ENCODE measurements at regions not wholly inside any gene's neighbourhood (a gene's known extent, or its start where the extent isn't known, plus 50 kb on each side); places are given as distances from the start of the nearest gene placed in this dataset.

- DNase-seq (ENCODE audit: low read depth in 4 of 4, low spot score in 1 of 4): no peak
Measured at GRCh38 chr9:79185866-79186265, 385.9 kb upstream of the TLE4 start.

DNA sequence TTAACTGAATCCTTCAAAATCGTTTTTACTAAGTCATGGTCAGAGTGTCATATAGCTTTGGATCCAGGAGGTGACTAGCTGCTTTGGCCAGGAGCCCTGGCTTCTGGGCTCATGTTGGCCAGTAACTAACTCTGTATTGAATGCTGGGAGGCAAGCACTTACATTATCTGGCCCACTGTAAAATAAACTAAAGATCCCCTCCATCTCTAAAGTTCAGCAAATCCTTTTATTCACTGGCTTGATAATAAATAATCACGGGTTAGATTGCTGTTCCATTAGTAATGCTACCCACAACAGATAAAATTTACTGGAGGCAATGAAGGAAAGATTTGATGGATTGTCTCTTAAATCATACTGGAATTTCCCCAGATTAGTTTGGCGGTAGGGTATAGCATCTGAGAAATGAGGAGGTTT is 382.2 kb upstream of the TLE4 start:
- no peak for DNase-seq (ENCODE audit: low read depth in 4 of 4, low spot score in 1 of 4)

DNA sequence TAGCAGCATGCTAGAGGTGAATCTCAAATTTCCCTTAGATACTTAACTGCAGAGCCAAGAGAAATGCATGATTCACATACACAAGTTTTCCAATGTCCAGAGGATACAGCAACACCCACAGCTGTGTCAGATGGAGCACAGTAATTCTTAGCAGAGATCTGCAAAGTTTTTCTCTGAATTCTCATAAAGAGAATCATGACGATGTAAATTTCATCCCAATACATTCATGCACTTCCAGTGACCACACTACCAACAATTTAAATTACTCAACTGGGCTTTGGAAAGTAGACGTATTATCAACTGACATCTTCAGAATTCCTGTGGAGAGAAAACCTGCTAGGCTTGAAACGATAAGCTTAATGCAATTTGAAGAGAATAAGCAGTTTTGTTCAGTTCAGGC is 378.8 kb upstream of the TLE4 start:
- no peak for DNase-seq (ENCODE audit: low read depth in 4 of 4, low spot score in 1 of 4)

DNA sequence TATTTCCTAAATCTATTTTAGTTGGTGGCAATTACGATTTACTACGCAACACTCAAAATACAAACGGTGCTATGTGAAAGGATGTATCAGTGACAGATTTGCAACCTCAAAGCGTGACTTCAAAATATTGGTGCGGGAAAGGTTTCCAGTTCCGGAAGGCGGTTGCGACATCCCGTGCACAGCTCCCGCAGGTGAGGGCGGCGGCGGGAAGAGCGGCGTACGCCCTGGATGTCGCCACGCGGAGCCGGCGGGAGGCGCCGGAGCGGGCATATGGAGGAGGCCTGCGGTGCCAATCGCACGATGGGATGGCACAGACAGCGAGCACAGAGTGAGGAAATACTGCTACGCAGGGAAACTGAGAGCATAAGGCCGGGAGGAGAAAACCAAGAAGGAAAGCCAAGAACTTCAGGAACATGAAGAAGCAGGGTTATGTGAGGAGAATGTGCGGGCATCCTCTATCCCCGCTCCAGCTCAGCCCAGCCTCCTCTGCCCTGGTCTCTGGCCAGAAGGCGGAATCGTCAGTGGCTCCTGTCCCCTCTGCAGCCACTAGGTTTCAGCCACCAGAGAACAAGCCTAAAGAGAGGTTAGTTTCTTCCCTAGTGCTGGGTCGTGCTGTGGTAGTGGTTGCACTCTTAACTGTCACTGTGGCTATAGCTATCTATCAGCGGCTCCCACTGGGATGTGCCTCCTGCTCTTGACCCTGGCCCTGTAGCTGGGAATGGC is 378.1 kb upstream of the TLE4 start:
- no peak for DNase-seq (ENCODE audit: low read depth in 4 of 4, low spot score in 1 of 4)

DNA sequence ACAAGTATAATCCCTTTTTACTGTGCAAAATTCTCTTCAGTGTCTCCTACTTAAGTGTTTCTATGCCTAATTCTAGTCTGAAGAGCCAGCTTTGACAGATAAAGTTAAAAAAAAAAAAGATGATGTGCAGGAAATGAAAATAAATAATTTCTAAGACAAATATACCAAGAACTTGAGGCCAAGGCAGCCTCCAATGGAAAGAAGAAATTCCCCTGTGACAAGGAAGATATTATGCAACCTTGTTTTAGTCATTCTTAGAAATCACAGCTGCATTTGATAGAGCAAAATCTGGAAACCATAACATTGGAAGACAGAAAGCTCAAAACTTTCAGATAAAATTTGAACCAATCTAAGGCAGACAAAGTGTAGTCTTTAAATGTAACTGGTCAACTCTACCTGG is 375.9 kb upstream of the TLE4 start:
- DNase-seq (ENCODE audit: low read depth in 4 of 4, low spot score in 1 of 4): no peak

- DNase-seq (ENCODE audit: low read depth in 4 of 4, low spot score in 1 of 4): no peak
Measured at GRCh38 chr9:79196606-79197005, 375.2 kb upstream of the TLE4 start.

- no peak for DNase-seq (ENCODE audit: low read depth in 4 of 4, low spot score in 1 of 4)
Measured at GRCh38 chr9:79200336-79200735, 371.4 kb upstream of the TLE4 start.

GRCh38 chr9:79201636-79202035 is 370.1 kb upstream of the TLE4 start:
- no peak for DNase-seq (ENCODE audit: low read depth in 4 of 4, low spot score in 1 of 4)

GRCh38 chr9:79208791-79209396 is 362.9 kb upstream of the TLE4 start:
- DNase-seq (ENCODE audit: low read depth in 4 of 4, low spot score in 1 of 4): no peak

DNA sequence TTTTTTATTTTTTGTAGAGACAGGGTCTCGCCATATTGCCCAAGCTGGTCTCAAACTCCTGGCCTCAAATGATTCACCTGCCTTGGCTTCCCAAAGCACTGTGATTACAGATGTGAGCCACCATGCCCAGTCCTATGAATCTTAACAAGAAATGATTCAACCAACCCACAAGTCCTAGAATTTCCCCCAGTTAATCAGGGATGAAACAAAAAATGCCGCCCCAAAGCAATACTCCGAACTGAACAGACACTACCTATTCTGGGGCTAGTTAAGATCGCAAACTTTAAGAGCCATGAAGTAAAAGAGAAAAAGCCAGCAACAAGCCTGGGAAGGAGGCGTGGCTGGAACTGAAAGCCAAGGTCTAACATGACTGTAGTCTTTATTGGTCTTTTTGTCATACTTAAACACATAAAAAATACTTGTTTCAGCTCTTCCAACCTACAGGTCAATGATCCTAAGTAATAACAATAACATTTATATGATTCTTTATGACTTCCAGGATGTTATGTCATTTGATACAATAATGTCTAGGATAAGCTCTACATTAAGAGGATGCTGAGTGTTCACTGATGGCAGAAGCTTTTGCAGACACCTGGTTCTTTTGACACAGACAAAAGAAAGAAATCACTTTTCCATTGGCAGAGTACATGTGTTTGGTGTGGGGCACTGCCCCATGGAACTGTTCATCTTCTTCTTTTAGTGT is 361.1 kb upstream of the TLE4 start:
- DNase-seq (ENCODE audit: low read depth in 4 of 4, low spot score in 1 of 4): no peak

DNA sequence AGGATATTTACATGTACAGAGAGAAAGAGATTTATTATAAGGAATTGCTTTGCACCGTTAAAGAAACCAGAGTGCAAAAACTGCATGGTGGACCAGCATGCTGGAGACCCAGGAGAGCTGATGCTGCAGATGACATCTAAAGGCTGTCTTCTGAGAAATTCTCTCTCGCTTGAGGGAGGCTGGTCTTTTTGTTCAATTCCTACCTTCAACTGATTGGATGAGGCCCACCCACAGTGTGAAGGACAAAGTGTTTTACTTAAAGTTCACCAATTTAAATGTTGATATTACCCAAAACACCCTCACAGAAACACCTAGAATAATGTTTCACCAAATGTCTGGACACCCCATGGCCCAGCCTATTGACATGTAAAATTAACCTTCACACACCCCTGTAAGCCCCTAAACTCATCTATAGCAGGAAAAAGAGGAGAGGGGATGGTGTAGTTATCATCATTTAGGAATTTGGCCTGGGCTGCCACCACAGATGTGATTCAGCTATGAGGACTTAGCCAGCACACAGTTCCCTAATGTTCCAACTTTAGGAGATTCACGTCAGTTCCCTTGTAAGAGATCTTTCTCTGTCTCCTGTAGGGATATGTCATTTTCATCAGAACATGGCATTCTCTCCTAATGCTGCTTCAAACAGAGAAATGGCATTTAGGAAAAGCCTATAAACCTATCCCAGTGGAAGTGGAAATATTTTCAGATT is 358.2 kb upstream of the TLE4 start:
- no peak for DNase-seq (ENCODE audit: low read depth in 4 of 4, low spot score in 1 of 4)

- DNase-seq (ENCODE audit: low read depth in 4 of 4, low spot score in 1 of 4): no peak
Measured at GRCh38 chr9:79215821-79216220, 355.9 kb upstream of the TLE4 start.

GRCh38 chr9:79220251-79220650 is 351.5 kb upstream of the TLE4 start:
- DNase-seq (ENCODE audit: low read depth in 4 of 4, low spot score in 1 of 4): no peak

- DNase-seq (ENCODE audit: low read depth in 4 of 4, low spot score in 1 of 4): no peak
Measured at GRCh38 chr9:79220666-79221065, 351.1 kb upstream of the TLE4 start.

- no peak for DNase-seq (ENCODE audit: low read depth in 4 of 4, low spot score in 1 of 4)
Measured at GRCh38 chr9:79221084-79221483, 350.7 kb upstream of the TLE4 start.

GRCh38 chr9:79222483-79222882 is 349.3 kb upstream of the TLE4 start:
- DNase-seq (ENCODE audit: low read depth in 4 of 4, low spot score in 1 of 4): no peak

DNA sequence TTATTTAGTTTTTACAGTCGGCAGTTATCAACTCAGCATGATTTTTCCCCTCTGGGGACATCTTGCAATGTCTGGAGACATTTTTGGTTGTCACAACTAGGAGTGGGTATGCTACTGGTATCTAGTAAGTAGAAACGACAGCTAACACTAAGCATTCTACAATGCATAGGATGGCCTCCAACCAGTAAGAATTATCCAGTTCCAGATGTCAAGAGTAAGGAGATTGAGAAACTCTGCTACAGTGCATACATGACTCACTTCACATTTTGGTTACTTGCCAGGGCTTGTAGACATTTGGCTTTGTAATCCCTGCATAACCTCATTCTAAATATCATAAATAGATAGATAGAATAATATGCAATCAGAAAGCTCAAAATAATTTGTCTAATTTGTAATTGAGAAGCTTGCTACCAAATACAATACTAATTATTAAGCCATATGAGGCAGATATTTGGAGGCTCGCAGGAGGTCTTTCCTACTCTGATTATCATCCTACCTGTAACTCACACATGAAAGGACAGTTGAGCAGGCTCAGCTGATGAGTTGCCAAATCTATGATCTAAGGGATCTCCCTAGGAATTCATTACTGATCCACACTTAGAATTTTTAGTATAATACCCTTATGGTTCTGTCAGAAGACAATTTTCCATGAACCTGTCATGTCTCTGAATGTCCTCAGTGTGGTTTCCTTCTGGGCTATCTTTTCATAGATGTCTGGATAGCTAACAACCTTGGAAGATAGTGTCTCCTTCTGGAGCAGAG is 346.9 kb upstream of the TLE4 start:
- no peak for DNase-seq (ENCODE audit: low read depth in 4 of 4, low spot score in 1 of 4)

DNA sequence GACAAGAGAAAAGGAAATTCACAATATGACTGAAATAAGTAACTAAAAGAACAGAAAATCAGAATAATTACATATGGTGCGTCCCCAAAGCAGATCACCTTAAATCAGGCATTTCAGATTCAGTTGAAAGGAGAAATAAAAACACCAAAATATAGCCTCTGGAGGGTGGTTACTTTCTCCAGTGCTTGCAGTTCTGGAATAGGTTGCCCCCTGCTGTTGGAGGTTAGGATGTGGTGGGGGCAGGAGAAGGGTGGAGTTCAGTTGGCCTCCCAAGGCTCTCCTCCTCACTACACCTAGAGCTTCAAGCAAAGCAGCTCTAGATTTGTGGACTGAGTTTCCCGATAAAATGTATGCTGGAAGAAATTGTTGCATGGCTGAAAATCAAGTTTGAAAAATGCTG is 338.2 kb upstream of the TLE4 start:
- DNase-seq (ENCODE audit: low read depth in 4 of 4, low spot score in 1 of 4): no peak

- DNase-seq (ENCODE audit: low read depth in 4 of 4, low spot score in 1 of 4): no peak
Measured at GRCh38 chr9:79236466-79236865, 335.3 kb upstream of the TLE4 start.

GRCh38 chr9:79237861-79238260 is 333.9 kb upstream of the TLE4 start:
- no peak for DNase-seq (ENCODE audit: low read depth in 4 of 4, low spot score in 1 of 4)

GRCh38 chr9:79240774-79241173 is 331.0 kb upstream of the TLE4 start:
- no peak for DNase-seq (ENCODE audit: low read depth in 4 of 4, low spot score in 1 of 4)

All from stimulated activated CD4-positive, alpha-beta T cell treated with anti-CD3 and anti-CD28 coated beads, Interleukin-1b, Interleukin-23, amount 100 ng/mL, for 24 hours (primary cell).